Activated CD4-positive, alpha-beta memory T cell treated with anti-CD3 and anti-CD28 coated beads, Interleukin-2, amount 10 ng/mL, durations not matched to agents 7 days and 5 days (primary cell): ENCODE measurements at regions not wholly inside any gene's neighbourhood (a gene's known extent, or its start where the extent isn't known, plus 50 kb on each side); places are given as distances from the start of the nearest gene placed in this dataset.

Experiments used
- CTCF ChIA-PET: fragments of 350-600 bp; sonication (Branson Sonifier 250); formaldehyde crosslinking; loops from one replicate; lab custom pipeline; 2021; ENCODE audit warnings: antibody characterized with exemption, inconsistent platforms; lab: Charles Lee
- POLR2A ChIA-PET: fragments of 350-600 bp; sonication (Branson Sonifier 250); formaldehyde crosslinking; loops from one replicate; lab custom pipeline; 2021; ENCODE audit warnings: antibody characterized with exemption; lab: Charles Lee
- DNase-seq: peaks from one replicate; pipeline ENCODE4 v3.0.0-alpha.2; 2020
- H3K27ac Mint-ChIP-seq: one replicate; pipeline ENCODE4 v1.8.0; 2021; ENCODE audit warnings: mild to moderate bottlenecking, mixed read lengths
- H3K27me3 Mint-ChIP-seq: one replicate; pipeline ENCODE4 v1.8.0; 2021; ENCODE audit warnings: mixed read lengths
- H3K36me3 Mint-ChIP-seq: one replicate; pipeline ENCODE4 v1.8.0; 2021; ENCODE audit warnings: low read depth, mixed read lengths
- H3K4me1 Mint-ChIP-seq: one replicate; pipeline ENCODE4 v1.8.0; 2021; ENCODE audit warnings: mixed read lengths
- H3K4me3 Mint-ChIP-seq: one replicate; pipeline ENCODE4 v1.8.0; 2021; ENCODE audit warnings: mild to moderate bottlenecking, mixed read lengths
- H3K9me3 Mint-ChIP-seq: one replicate; pipeline ENCODE4 v1.8.0; 2021; ENCODE audit warnings: mixed read lengths

GRCh38 chr17:15096511-15096910, 168.6 kb downstream of the PMP22 start:
- DNase-seq, result no peak
- POLR2A ChIA-PET, result no interaction called here
- no peaks in the 10 kb centered on the region for H3K36me3 Mint-ChIP-seq
- H3K4me1 Mint-ChIP-seq, result no peaks in the 10 kb centered on the region
- CTCF ChIA-PET, result no interaction called here
- H3K27me3 Mint-ChIP-seq, result no peaks in the 10 kb centered on the region
- H3K4me3 Mint-ChIP-seq, result no peak overlapping the region
- no peak overlapping the region for H3K27ac Mint-ChIP-seq
- no peaks in the 10 kb centered on the region for H3K9me3 Mint-ChIP-seq

DNA sequence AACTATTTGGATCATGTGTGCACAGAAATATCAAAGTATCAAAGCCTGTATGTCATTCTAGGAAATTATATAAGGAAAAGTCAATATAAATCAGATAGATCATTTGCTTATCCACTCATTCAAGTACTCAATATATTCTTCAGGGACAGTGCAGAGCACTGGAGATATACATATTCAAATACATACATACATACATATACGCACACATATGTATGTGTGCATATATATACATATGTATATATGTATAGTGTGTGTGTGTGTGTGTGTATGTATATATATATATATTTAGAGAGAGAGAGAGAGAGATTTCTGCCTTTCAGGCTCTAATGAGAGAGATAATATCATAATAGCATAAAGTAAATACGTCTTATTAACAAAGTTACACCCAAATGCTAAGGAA, 169.2 kb downstream of the PMP22 start:
- H3K27ac Mint-ChIP-seq, result no peak overlapping the region
- no peak for DNase-seq
- H3K4me1 Mint-ChIP-seq, result no peaks in the 10 kb centered on the region
- no peaks in the 10 kb centered on the region for H3K36me3 Mint-ChIP-seq
- ChIA-PET POLR2A (no interaction called here), CTCF (no interaction called here)
- H3K27me3 Mint-ChIP-seq, result no peaks in the 10 kb centered on the region
- no peaks in the 10 kb centered on the region for H3K9me3 Mint-ChIP-seq
- no peak overlapping the region for H3K4me3 Mint-ChIP-seq

- POLR2A ChIA-PET, result no interaction called here
- CTCF ChIA-PET, result no interaction called here
- DNase-seq, result no peak
- Mint-ChIP-seq H3K27ac (no peak overlapping the region), H3K27me3 (no peaks in the 10 kb centered on the region), H3K4me3 (no peak overlapping the region), H3K4me1 (no peaks in the 10 kb centered on the region), H3K36me3 (no peaks in the 10 kb centered on the region), H3K9me3 (no peaks in the 10 kb centered on the region)
These were observed 172.4 kb downstream of the PMP22 start for GRCh38 chr17:15092762-15093161.

DNA sequence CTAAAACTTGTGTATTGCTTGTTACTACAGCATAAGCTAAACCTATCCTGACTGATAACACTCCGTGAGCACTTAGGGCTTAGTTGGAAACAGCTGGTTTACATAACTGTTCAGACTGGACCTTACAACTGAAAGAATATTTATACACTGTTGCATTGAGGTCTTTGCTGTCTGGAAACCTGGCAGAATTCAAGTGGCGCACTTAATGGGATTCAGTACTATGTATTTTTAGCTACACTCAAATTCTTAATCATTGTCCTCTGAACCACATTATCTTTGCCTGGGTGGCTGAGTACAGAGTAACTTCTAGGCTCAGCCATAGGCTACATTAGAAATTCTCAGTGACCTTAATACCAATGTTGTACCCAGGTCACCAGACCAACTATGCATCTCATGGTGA, 172.9 kb downstream of the PMP22 start:
- Mint-ChIP-seq H3K27me3 (no peaks in the 10 kb centered on the region), H3K36me3 (no peaks in the 10 kb centered on the region), H3K9me3 (no peaks in the 10 kb centered on the region), H3K4me3 (no peak overlapping the region), H3K27ac (no peak overlapping the region), H3K4me1 (no peaks in the 10 kb centered on the region)
- ChIA-PET CTCF (no interaction called here), POLR2A (no interaction called here)
- no peak for DNase-seq

DNA sequence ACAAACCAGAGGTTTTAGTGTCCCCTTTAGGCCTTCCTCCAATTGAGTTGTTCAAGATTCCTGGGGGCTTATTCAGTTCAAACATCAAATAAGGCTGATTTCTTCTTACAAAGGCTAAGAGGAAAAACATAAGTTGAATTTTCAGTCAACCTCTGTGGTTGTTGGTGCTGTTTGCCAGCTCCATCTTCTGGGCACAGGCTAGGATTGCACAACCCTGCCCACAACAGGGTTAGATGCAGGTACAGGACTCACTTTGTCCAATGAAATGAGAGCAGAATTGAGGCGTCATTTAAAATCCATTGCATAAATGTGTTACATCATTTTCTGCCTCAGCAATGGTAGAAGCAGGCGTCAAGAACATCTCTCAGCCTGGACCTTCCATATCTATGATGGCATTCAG, 173.3 kb downstream of the PMP22 start:
- POLR2A ChIA-PET, result no interaction called here
- Mint-ChIP-seq H3K27ac (no peak overlapping the region), H3K27me3 (no peaks in the 10 kb centered on the region), H3K9me3 (no peaks in the 10 kb centered on the region), H3K4me1 (no peaks in the 10 kb centered on the region), H3K36me3 (no peaks in the 10 kb centered on the region), H3K4me3 (no peak overlapping the region)
- CTCF ChIA-PET, result no interaction called here
- no peak for DNase-seq

- H3K36me3 Mint-ChIP-seq, result no peaks in the 10 kb centered on the region
- CTCF ChIA-PET, result no interaction called here
- no peak for DNase-seq
- H3K4me3 Mint-ChIP-seq, result no peak overlapping the region
- no peaks in the 10 kb centered on the region for H3K9me3 Mint-ChIP-seq
- no peaks in the 10 kb centered on the region for H3K4me1 Mint-ChIP-seq
- POLR2A ChIA-PET, result no interaction called here
- H3K27me3 Mint-ChIP-seq, result no peaks in the 10 kb centered on the region
- no peak overlapping the region for H3K27ac Mint-ChIP-seq
These were observed 174.6 kb downstream of the PMP22 start for GRCh38 chr17:15090533-15090932.

GRCh38 chr17:15087946-15088345, 177.2 kb downstream of the PMP22 start:
- Mint-ChIP-seq H3K4me1 (no peaks in the 10 kb centered on the region), H3K4me3 (no peak overlapping the region), H3K9me3 (no peaks in the 10 kb centered on the region), H3K27ac (no peak overlapping the region), H3K27me3 (no peaks in the 10 kb centered on the region), H3K36me3 (no peaks in the 10 kb centered on the region)
- DNase-seq, result no peak
- CTCF ChIA-PET, result no interaction called here
- POLR2A ChIA-PET, result no interaction called here

GRCh38 chr17:15086776-15087295, 178.3 kb downstream of the PMP22 start:
- ChIA-PET POLR2A (no interaction called here), CTCF (no interaction called here)
- H3K36me3 Mint-ChIP-seq, result no peaks in the 10 kb centered on the region
- no peak overlapping the region for H3K4me3 Mint-ChIP-seq
- no peaks in the 10 kb centered on the region for H3K4me1 Mint-ChIP-seq
- no peak overlapping the region for H3K27ac Mint-ChIP-seq
- no peak for DNase-seq
- no peaks in the 10 kb centered on the region for H3K27me3 Mint-ChIP-seq
- no peaks in the 10 kb centered on the region for H3K9me3 Mint-ChIP-seq

- ChIA-PET POLR2A (no interaction called here), CTCF (no interaction called here)
- no peaks in the 10 kb centered on the region for H3K27me3 Mint-ChIP-seq
- no peaks in the 10 kb centered on the region for H3K9me3 Mint-ChIP-seq
- no peak for DNase-seq
- no peaks in the 10 kb centered on the region for H3K4me1 Mint-ChIP-seq
- no peak overlapping the region for H3K4me3 Mint-ChIP-seq
- H3K27ac Mint-ChIP-seq, result no peak overlapping the region
- no peaks in the 10 kb centered on the region for H3K36me3 Mint-ChIP-seq
These were observed 179.0 kb downstream of the PMP22 start for GRCh38 chr17:15085890-15086677.

DNA sequence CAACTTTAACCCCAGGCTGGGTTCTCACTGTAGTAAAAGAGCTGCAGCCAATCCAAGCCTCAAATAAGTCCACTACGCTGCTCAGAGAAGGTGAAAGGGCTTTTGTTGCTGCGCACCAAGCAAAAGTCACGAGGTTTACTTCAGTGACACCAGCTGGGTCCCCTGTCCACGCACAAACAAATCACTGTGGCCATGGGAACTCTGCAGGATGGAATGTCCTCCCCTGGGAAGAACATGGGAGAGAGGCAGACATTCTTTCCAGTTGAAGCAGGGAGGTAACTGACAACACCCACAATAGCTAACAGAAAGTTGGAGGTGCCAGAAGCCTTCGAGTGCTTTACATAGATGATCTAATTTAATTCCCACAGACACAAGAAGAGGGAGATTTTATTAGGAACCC, 181.9 kb downstream of the PMP22 start:
- CTCF ChIA-PET, result no interaction called here
- H3K27ac Mint-ChIP-seq, result no peak overlapping the region

DNA sequence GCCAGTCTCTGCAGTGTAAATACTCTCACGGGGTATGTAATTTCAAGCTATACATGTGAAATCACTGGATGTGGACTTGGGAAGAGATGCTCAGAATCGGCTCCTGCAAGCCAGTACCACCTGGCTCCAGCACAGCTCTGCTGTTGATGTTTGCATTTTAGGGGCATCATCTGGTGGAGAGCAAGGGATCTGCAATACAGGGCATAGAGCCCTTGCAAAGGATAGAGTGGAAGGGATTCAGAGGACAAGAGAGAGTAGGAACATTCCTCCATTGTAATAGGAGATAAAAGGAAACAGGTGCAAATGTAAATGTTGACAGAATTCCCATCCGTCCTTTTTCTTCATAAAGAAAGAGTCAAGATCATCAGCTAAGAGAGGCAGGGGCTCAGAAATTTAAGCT, 184.1 kb downstream of the PMP22 start:
- H3K4me1 Mint-ChIP-seq, result no peaks in the 10 kb centered on the region
- H3K36me3 Mint-ChIP-seq, result no peaks in the 10 kb centered on the region
- ChIA-PET POLR2A (no interaction called here), CTCF (no interaction called here)
- no peak overlapping the region for H3K27ac Mint-ChIP-seq
- no peak overlapping the region for H3K4me3 Mint-ChIP-seq
- DNase-seq, result no peak
- peaks cover 2% of the 10 kb centered on the region for H3K9me3 Mint-ChIP-seq
- H3K27me3 Mint-ChIP-seq, result no peaks in the 10 kb centered on the region

More for the DNA sequence above, 181.9 kb downstream of the PMP22 start:
- Mint-ChIP-seq H3K4me1 (no peaks in the 10 kb centered on the region), H3K9me3 (no peaks in the 10 kb centered on the region), H3K27me3 (no peaks in the 10 kb centered on the region), H3K36me3 (no peaks in the 10 kb centered on the region), H3K4me3 (no peak overlapping the region)
- POLR2A ChIA-PET, result no interaction called here
- DNase-seq, result no peak

- no peaks in the 10 kb centered on the region for H3K4me1 Mint-ChIP-seq
- H3K27me3 Mint-ChIP-seq, result no peaks in the 10 kb centered on the region
- POLR2A ChIA-PET, result no interaction called here
- no peak overlapping the region for H3K27ac Mint-ChIP-seq
- CTCF ChIA-PET, result no interaction called here
- no peaks in the 10 kb centered on the region for H3K36me3 Mint-ChIP-seq
- DNase-seq, result no peak
- H3K9me3 Mint-ChIP-seq, result peaks cover 2% of the 10 kb centered on the region
- no peak overlapping the region for H3K4me3 Mint-ChIP-seq
These were observed 186.6 kb downstream of the PMP22 start for GRCh38 chr17:15078570-15078969.

DNA sequence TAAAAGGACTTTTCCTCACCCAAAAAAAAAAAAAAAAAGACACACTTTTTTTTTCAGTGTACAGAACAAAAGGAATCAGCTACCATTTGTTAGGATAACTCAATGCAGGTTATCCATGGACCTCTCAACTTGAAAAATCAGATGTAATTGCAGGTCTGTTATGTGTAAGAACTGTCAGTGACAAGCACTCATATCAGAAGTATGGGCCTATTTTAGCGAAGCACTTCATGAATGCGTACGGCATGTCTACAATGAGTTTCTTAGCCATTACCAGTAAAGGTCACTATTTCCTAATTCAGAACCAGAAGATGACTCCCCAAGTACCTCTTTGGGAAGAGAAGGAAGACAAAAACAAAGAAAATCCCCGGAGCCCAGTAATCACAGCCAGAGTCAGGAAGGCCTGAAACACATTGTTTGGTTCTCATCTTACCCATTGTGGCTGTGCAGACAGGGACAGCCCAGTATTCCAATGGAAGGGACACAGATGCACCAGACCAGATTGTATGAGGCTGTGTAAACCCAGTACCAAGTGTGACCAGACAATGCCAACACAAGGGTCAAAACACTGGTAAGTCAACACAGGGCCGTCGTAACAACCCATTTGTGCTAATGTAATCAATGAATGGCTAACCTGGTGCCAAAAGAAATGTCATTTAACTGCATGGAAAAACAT, 188.0 kb downstream of the PMP22 start:
- peaks cover 2% of the 10 kb centered on the region for H3K9me3 Mint-ChIP-seq
- H3K4me3 Mint-ChIP-seq, result no peak overlapping the region
- H3K36me3 Mint-ChIP-seq, result no peaks in the 10 kb centered on the region
- POLR2A ChIA-PET, result no interaction called here
- DNase-seq, result no peak
- H3K27ac Mint-ChIP-seq, result no peak overlapping the region
- no peaks in the 10 kb centered on the region for H3K27me3 Mint-ChIP-seq
- H3K4me1 Mint-ChIP-seq, result no peaks in the 10 kb centered on the region
- CTCF ChIA-PET, result no interaction called here

DNA sequence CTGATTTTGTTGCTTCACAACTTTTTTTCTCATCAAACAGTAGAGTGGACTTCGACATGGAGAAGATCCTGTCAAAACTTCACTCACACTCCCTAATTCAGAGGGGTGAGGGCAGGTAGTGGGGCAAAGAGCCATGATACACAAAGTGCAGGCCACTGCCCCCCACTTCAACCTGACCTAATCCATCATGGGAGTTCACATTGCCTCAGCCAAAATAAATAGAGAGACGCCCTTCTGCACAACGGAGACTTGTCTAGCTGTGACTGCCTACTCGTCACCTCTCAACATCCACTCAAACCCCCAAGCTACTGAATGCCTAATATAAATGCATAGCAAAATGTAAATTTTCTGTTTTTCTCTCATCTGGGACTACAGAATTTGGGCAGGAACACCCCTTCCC, 213.2 kb downstream of the PMP22 start:
- ChIA-PET CTCF (no interaction called here), POLR2A (no interaction called here)
- H3K4me3 Mint-ChIP-seq, result no peak overlapping the region
- DNase-seq, result no peak
- H3K27me3 Mint-ChIP-seq, result peaks cover 13% of the 10 kb centered on the region
- no peaks in the 10 kb centered on the region for H3K9me3 Mint-ChIP-seq
- no peaks in the 10 kb centered on the region for H3K4me1 Mint-ChIP-seq
- no peaks in the 10 kb centered on the region for H3K36me3 Mint-ChIP-seq
- no peak overlapping the region for H3K27ac Mint-ChIP-seq
